Sigmoid colon (tissue), 6 donors: ENCODE measurements at regions not wholly inside any gene's neighbourhood (a gene's known extent, or its start where the extent isn't known, plus 50 kb on each side); places are given as distances from the start of the nearest gene placed in this dataset.

Experiments
- DNase-seq: peaks from one replicate; pipeline ENCODE4 v3.0.0-alpha.2; 2019
- H3K27ac ChIP-seq, 4 donors: fragments of 200-600 bp; sonication (generic); one replicate each; pipeline ENCODE4 v1.5.1; 2016 to 2019; ENCODE audit warnings: mild to moderate bottlenecking in 1 of 4
- H3K27me3 ChIP-seq, 3 donors: fragments of 200-600 bp; sonication (generic); one replicate each; pipeline ENCODE4 v1.5.1; 2019; ENCODE audit warnings: mild to moderate bottlenecking in 1 of 3
- H3K36me3 ChIP-seq, 4 donors: fragments of 200-600 bp; sonication (generic); one replicate each; pipeline ENCODE4 v1.5.1; 2016 to 2019
- H3K4me1 ChIP-seq, 4 donors: fragments of 200-600 bp; sonication (generic); one replicate each; pipeline ENCODE4 v1.5.1; 2017 to 2019
- H3K4me3 ChIP-seq, 4 donors: fragments of 200-600 bp; sonication (generic); one replicate each; pipeline ENCODE4 v1.5.1; 2017 to 2019; ENCODE audit warnings: mild to moderate bottlenecking in 2 of 4, moderate library complexity in 1 of 4
- H3K9me3 ChIP-seq, 4 donors: fragments of 200-600 bp in 3 of 4; sonication (generic) in 3 of 4; one replicate each; pipeline versions ENCODE4 v1.5.1 to v1.6.1; 2013 to 2019
- CTCF ChIP-seq, 4 experiments: fragments of 450-650 bp in 3 of 4; fragments of 200-600 bp in 1 of 4; IDR thresholded peaks; one replicate each; pipeline ENCODE4 v1.5.1; 2016 to 2019; ENCODE audit warnings: antibody characterized with exemption in 4 of 4, mild to moderate bottlenecking in 3 of 4, moderate library complexity in 2 of 4
- EP300 ChIP-seq, 4 donors: sonication (generic); formaldehyde crosslinking; IDR thresholded peaks; one replicate each; pipeline ENCODE4 v1.6.1; 2017; ENCODE audit warnings: antibody characterized with exemption in 4 of 4
- POLR2A ChIP-seq, 2 donors: fragments of 450-650 bp; IDR thresholded peaks; one replicate each; pipeline ENCODE4 v1.6.1; 2016; ENCODE audit warnings: antibody characterized with exemption in 2 of 2, mild to moderate bottlenecking in 2 of 2, moderate library complexity in 2 of 2
- POLR2AphosphoS5 ChIP-seq, 4 donors: sonication (generic); formaldehyde crosslinking; IDR thresholded peaks; one replicate each; pipeline ENCODE4 v1.6.1; 2017; ENCODE audit warnings: antibody characterized with exemption in 4 of 4
- WGBS, 2 donors: extraction: QIAGEN DNeasy Blood & Tissue Kit; methylation state at CpG; one replicate each; pipeline ENCODE4 v1.1.7; 2013; 5-methylcytosine and 5-hydroxymethylcytosine counted together
- intact Hi-C: fragments of 100-400 bp; cut with DNase I; formaldehyde crosslinking; loops from one replicate; pipeline ENCODE4 v1.15.1; 2023
- donor health status: healthy with polysubstance abuse.
- donor health status: healthy.

- DNase-seq = no peak
- Histone ChIP-seq H3K27ac (no peak overlapping the region), H3K9me3 (no peaks in the 10 kb centered on the region), H3K27me3 (no peaks in the 10 kb centered on the region), H3K4me3 (no peak overlapping the region), H3K36me3 (no peaks in the 10 kb centered on the region), H3K4me1 (peaks cover 0 to 12% (median 8%) of the 10 kb centered on the region in 4 donors)
- 67 to 76% methylated on average over 6 of the region's 6 CpGs for WGBS, 2 donors
- intact Hi-C loops = no loop called here
- TF ChIP-seq CTCF (IDR thresholded peaks at IDR 0.05) = no peak
- no peak for TF ChIP-seq POLR2A (IDR thresholded peaks at IDR 0.05)
- no peak for TF ChIP-seq EP300 (IDR thresholded peaks at IDR 0.05)
- no peak for TF ChIP-seq POLR2AphosphoS5 (IDR thresholded peaks at IDR 0.05)
These were observed 160.2 kb upstream of the CCDC68 start for GRCh38 chr18:55119434-55119833.

GRCh38 chr18:55119016-55119415, 159.8 kb upstream of the CCDC68 start:
- H3K36me3 ChIP-seq = no peaks in the 10 kb centered on the region
- intact Hi-C loops = no loop called here
- no peaks in the 10 kb centered on the region for H3K9me3 ChIP-seq
- DNase-seq = no peak
- H3K27ac ChIP-seq = no peak overlapping the region
- H3K27me3 ChIP-seq = no peaks in the 10 kb centered on the region
- TF ChIP-seq EP300 (IDR thresholded peaks at IDR 0.05) (no peak), CTCF (IDR thresholded peaks at IDR 0.05) (no peak)
- H3K4me1 ChIP-seq = peaks cover 0 to 12% (median 8%) of the 10 kb centered on the region in 4 donors
- no peak overlapping the region for H3K4me3 ChIP-seq

GRCh38 chr18:55116863-55117262, 157.6 kb upstream of the CCDC68 start:
- Histone ChIP-seq H3K27ac (peak overlapping the region in 1 of 4 donors; percentile 8), H3K9me3 (no peaks in the 10 kb centered on the region), H3K4me1 (peaks cover 0 to 12% (median 8%) of the 10 kb centered on the region in 4 donors), H3K27me3 (no peaks in the 10 kb centered on the region), H3K36me3 (no peaks in the 10 kb centered on the region), H3K4me3 (no peak overlapping the region)
- 80 to 82% methylated on average over 3 of the region's 3 CpGs for WGBS, 2 donors
- TF ChIP-seq POLR2AphosphoS5 (IDR thresholded peaks at IDR 0.05) = no peak
- TF ChIP-seq EP300 (IDR thresholded peaks at IDR 0.05) = no peak
- no peak for TF ChIP-seq POLR2A (IDR thresholded peaks at IDR 0.05)
- no peak for TF ChIP-seq CTCF (IDR thresholded peaks at IDR 0.05)
- intact Hi-C loops = no loop called here
- DNase-seq = no peak

- Histone ChIP-seq H3K4me3 (no peak overlapping the region), H3K9me3 (no peaks in the 10 kb centered on the region), H3K36me3 (no peaks in the 10 kb centered on the region), H3K4me1 (peaks cover 0 to 12% (median 8%) of the 10 kb centered on the region in 4 donors), H3K27ac (no peak overlapping the region), H3K27me3 (no peaks in the 10 kb centered on the region)
- DNase-seq = no peak
- WGBS, 2 donors = 89 to 94% methylated on average over 2 of the region's 2 CpGs
- TF ChIP-seq POLR2AphosphoS5 (IDR thresholded peaks at IDR 0.05) (no peak), CTCF (IDR thresholded peaks at IDR 0.05) (no peak), POLR2A (IDR thresholded peaks at IDR 0.05) (no peak), EP300 (IDR thresholded peaks at IDR 0.05) (no peak)
- intact Hi-C loops = no loop called here
These were observed 156.3 kb upstream of the CCDC68 start for GRCh38 chr18:55115606-55116005.

GRCh38 chr18:55114876-55115275, 155.6 kb upstream of the CCDC68 start:
- Histone ChIP-seq H3K36me3 (no peaks in the 10 kb centered on the region), H3K9me3 (no peaks in the 10 kb centered on the region), H3K4me1 (peaks cover 0 to 12% (median 8%) of the 10 kb centered on the region in 4 donors), H3K4me3 (no peak overlapping the region), H3K27ac (no peak overlapping the region), H3K27me3 (no peaks in the 10 kb centered on the region)
- TF ChIP-seq POLR2A (IDR thresholded peaks at IDR 0.05) (no peak), CTCF (IDR thresholded peaks at IDR 0.05) (no peak), POLR2AphosphoS5 (IDR thresholded peaks at IDR 0.05) (no peak)
- intact Hi-C loops = no loop called here
- 24 to 70% methylated on average over 1 of the region's 1 CpG for WGBS, 2 donors
- DNase-seq = no peak
